Adrenal gland (tissue), 9 donors: ENCODE measurements at regions not wholly inside any gene's neighbourhood (a gene's known extent, or its start where the extent isn't known, plus 50 kb on each side); places are given as distances from the start of the nearest gene placed in this dataset.

ENCODE experiments used
- DNase-seq, 7 donors: peaks; one replicate each; pipeline ENCODE4 v3.0.0-alpha.2; 2019 to 2020
- H3K27ac ChIP-seq, 5 donors: fragments of 200-600 bp; sonication (generic) in 4 of 5; 1 replicate in 3 of 5; 2 replicates in 2 of 5; pipeline versions ENCODE4 v1.5.1 to v1.8.0; 2016 to 2020; ENCODE audit warnings: mild to moderate bottlenecking in 1 of 5
- H3K27me3 ChIP-seq: fragments of 200-600 bp; 2 replicates; pipeline ENCODE4 v1.8.0; 2021
- H3K36me3 ChIP-seq, 2 donors: fragments of 200-600 bp; replicated peaks in 1 of 2; 1 replicate in 1 of 2; 2 replicates in 1 of 2; pipeline versions ENCODE4 v1.5.1 to v1.8.0; 2018 to 2022
- H3K4me1 ChIP-seq, 2 donors: fragments of 200-600 bp; replicated peaks in 1 of 2; 1 replicate in 1 of 2; 2 replicates in 1 of 2; pipeline versions ENCODE4 v1.5.1 to v1.8.0; 2018 to 2021
- H3K4me3 ChIP-seq, 4 donors: fragments of 200-600 bp; sonication (generic) in 3 of 4; one replicate each; pipeline ENCODE4 v1.5.1; 2016 to 2018
- H3K9me3 ChIP-seq, 3 donors: fragments of 200-600 bp; sonication (generic) in 1 of 3; replicated peaks in 1 of 3; 1 replicate in 2 of 3; 2 replicates in 1 of 3; pipeline versions ENCODE4 v1.5.1 to v1.8.0; 2016 to 2021
- POLR2A ChIP-seq, 2 donors: fragments of 450-650 bp; IDR thresholded peaks; one replicate each; pipeline ENCODE4 v1.6.1; 2017; ENCODE audit warnings: antibody characterized with exemption in 2 of 2, mild to moderate bottlenecking in 2 of 2, moderate library complexity in 1 of 2
- WGBS, 4 donors: extraction: QIAGEN DNeasy Blood & Tissue Kit in 2 of 4; methylation state at CpG; one replicate each; pipeline versions ENCODE4 v1.1.5 to v1.1.7; 2013 to 2017; 5-methylcytosine and 5-hydroxymethylcytosine counted together
- intact Hi-C, 2 donors: fragments of 100-400 bp; cut with DNase I; formaldehyde crosslinking; loops; one replicate each; pipeline versions ENCODE4 v1.14.1 to v1.15.0; 2022 to 2023
- TF ChIP-seq, protein P1 (sequence below), 6 experiments: fragments of 450-650 bp in 4 of 6; fragments of 200-600 bp in 2 of 6; sonication (generic) in 1 of 6; IDR thresholded peaks; 1 replicate in 5 of 6; 2 replicates in 1 of 6; pipeline versions ENCODE4 v1.5.1 to v1.8.0; 2016 to 2021; ENCODE audit warnings: antibody characterized with exemption in 6 of 6, mild to moderate bottlenecking in 2 of 6, moderate library complexity in 1 of 6
- donor health status: healthy with polysubstance abuse.
- donor health status: Bipolar disorder and iron deficiency.
- donor health status: DM: yes; HTN: yes; CAD: no.
- donor health status: DM: no; HTN: no; CAD: no.
- donor health status: DM: no; HTN: no; CAD: no.

DNA sequence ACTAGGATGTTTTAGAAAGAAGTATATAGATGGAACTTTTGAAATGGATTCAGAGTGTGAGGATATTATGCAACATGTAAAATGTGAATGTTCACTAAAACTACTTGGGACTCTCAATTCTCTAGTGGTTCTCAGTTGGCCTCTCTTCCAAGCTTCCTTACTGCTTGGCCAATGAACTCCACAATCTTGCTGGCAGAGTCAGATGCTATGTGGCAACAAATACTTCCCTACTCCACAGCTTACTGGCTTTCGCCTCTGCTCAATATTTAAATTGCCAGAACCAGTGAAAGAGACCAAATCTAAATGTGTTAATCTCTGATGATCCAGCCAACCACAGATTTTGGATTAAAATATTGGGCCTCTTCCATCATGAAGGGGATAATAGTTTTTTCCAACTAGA lies 138.4 kb downstream of the HTR1B start:
- no peaks in the 10 kb centered on the region for H3K36me3 ChIP-seq
- no peaks in the 10 kb centered on the region for H3K4me1 ChIP-seq
- H3K27me3 ChIP-seq = no peaks in the 10 kb centered on the region
- intact Hi-C loops = no loop called here
- H3K27ac ChIP-seq = no peak overlapping the region
- 89 to 95% (median 93%) methylated on average over 1 of the region's 1 CpG for WGBS, 4 donors
- TF ChIP-seq, protein P1, sequence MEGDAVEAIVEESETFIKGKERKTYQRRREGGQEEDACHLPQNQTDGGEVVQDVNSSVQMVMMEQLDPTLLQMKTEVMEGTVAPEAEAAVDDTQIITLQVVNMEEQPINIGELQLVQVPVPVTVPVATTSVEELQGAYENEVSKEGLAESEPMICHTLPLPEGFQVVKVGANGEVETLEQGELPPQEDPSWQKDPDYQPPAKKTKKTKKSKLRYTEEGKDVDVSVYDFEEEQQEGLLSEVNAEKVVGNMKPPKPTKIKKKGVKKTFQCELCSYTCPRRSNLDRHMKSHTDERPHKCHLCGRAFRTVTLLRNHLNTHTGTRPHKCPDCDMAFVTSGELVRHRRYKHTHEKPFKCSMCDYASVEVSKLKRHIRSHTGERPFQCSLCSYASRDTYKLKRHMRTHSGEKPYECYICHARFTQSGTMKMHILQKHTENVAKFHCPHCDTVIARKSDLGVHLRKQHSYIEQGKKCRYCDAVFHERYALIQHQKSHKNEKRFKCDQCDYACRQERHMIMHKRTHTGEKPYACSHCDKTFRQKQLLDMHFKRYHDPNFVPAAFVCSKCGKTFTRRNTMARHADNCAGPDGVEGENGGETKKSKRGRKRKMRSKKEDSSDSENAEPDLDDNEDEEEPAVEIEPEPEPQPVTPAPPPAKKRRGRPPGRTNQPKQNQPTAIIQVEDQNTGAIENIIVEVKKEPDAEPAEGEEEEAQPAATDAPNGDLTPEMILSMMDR (IDR thresholded peaks at IDR 0.05) = no peak
- no peak for TF ChIP-seq POLR2A (IDR thresholded peaks at IDR 0.05)
- H3K9me3 ChIP-seq = no peaks in the 10 kb centered on the region
- DNase-seq = no peak
- H3K4me3 ChIP-seq = no peak overlapping the region

DNA sequence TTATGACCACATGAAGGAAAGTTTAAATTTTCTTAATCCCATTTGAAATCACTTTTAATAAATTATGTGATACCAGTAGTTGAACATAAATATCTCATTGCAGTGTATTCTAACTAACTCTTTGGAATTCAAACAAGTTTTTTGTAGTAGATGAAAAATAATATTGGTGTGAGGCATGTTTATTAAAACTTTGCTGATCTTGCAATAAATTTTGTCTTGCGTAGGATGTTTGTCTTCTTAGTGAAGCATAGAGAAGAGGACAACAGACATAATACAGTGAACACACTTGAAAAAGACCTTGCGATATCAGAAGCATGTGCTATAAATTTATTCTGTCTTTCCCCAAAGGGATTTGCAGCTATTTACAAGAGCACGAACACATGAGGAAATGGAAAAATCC lies 140.7 kb downstream of the HTR1B start:
- WGBS, 4 donors = 81 to 89% (median 87%) methylated on average over 3 of the region's 3 CpGs
- Histone ChIP-seq H3K4me1 (no peaks in the 10 kb centered on the region), H3K27ac (no peak overlapping the region), H3K9me3 (no peaks in the 10 kb centered on the region), H3K27me3 (no peaks in the 10 kb centered on the region), H3K36me3 (no peaks in the 10 kb centered on the region), H3K4me3 (no peak overlapping the region)
- intact Hi-C loops = no loop called here
- TF ChIP-seq POLR2A (IDR thresholded peaks at IDR 0.05) = no peak
- TF ChIP-seq, protein P1 (IDR thresholded peaks at IDR 0.05) = no peak
- DNase-seq = no peak

GRCh38 chr6:77318256-77318655 lies 145.0 kb downstream of the HTR1B start:
- no peaks in the 10 kb centered on the region for H3K9me3 ChIP-seq

GRCh38 chr6:77313595-77313994 lies 149.7 kb downstream of the HTR1B start:
- intact Hi-C loops = no loop called here
- TF ChIP-seq, protein P1 (IDR thresholded peaks at IDR 0.05) = no peak
- no peak for TF ChIP-seq POLR2A (IDR thresholded peaks at IDR 0.05)
- Histone ChIP-seq H3K4me1 (no peaks in the 10 kb centered on the region), H3K9me3 (no peaks in the 10 kb centered on the region), H3K27ac (no peak overlapping the region), H3K4me3 (no peak overlapping the region), H3K27me3 (no peaks in the 10 kb centered on the region), H3K36me3 (no peaks in the 10 kb centered on the region)
- no peak for DNase-seq
- 84 to 95% (median 90%) methylated on average over 1 of the region's 1 CpG for WGBS, 4 donors

More at GRCh38 chr6:77318256-77318655, 145.0 kb downstream of the HTR1B start:
- Histone ChIP-seq H3K36me3 (no peaks in the 10 kb centered on the region), H3K27me3 (no peaks in the 10 kb centered on the region), H3K27ac (no peak overlapping the region), H3K4me1 (no peaks in the 10 kb centered on the region), H3K4me3 (no peak overlapping the region)
- intact Hi-C loops = no loop called here
- no peak for TF ChIP-seq POLR2A (IDR thresholded peaks at IDR 0.05)
- TF ChIP-seq, protein P1 (IDR thresholded peaks at IDR 0.05) = no peak
- DNase-seq = no peak
- 18 to 38% (median 25%) methylated on average over 1 of the region's 1 CpG for WGBS, 4 donors
